ENCODE measurements at regions not wholly inside any gene's neighbourhood (a gene's known extent, or its start where the extent isn't known, plus 50 kb on each side); places are given as distances from the start of the nearest gene placed in this dataset.

DNA sequence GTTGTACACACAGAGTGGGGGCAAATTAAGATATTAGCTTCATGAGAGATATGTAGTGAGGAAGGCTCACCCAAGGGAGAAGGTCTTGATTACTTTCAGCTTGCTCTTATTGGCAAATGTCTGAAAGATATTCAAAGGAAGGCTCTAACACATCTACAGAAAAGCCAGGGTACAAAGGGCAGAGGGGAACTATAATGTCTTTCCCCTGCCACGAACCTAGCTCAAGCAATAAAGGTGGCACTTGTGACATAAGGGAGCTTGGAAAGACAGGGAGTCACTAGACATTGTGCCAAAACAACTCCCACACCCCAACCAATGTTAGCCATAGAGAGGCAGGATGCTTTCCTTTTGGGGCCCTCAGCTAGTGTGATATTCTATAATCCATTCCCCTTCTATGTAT, 52.2 kb upstream of the SOX9 start:
- no peak for DNase-seq
- intact Hi-C loops (cut with DNase I): no loop called here

DNA sequence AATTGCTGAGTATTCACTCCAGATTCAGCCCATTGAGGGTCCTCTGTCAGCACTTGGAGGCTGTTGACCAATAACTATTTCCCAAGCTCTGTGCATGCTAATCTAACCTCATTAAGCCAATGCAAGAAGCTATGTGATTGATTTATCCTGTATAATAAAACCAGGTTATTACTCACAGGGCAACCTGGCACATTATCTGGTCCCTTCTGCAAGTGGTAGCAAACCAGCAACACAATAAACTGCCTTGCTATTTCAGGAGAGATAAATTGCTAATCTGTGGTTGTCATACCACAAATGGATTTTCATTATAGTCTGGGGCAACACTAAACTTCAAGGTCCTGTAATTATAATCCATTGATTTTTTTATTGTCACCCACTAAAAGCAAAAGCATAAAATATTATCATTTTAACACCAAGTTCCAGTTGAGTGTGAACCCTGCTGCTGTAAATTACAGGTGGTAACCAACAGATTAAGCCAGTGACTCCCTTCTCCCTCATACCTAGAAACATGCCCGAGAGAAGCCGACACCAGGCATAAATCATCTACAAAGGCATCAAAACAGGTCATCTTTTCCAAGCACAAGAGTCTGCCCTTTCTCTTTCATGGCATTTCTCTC, 51.1 kb upstream of the SOX9 start:
- intact Hi-C loops (cut with DNase I): no loop called here
- DNase-seq: no peak
